GM12873 (cell line): ENCODE measurements at regions not wholly inside any gene's neighbourhood (a gene's known extent, or its start where the extent isn't known, plus 50 kb on each side); places are given as distances from the start of the nearest gene placed in this dataset.

ENCODE experiments used
- TF ChIP-seq, protein P1 (sequence below): IDR thresholded peaks from 2 replicates; pipeline ENCODE4 v1.5.1; 2012; ENCODE audit warnings: low read depth, mild to moderate bottlenecking, moderate library complexity, low read length, control low read depth; ENCODE audit not compliant: insufficient read depth; ENCODE audit errors: missing control alignments

DNA sequence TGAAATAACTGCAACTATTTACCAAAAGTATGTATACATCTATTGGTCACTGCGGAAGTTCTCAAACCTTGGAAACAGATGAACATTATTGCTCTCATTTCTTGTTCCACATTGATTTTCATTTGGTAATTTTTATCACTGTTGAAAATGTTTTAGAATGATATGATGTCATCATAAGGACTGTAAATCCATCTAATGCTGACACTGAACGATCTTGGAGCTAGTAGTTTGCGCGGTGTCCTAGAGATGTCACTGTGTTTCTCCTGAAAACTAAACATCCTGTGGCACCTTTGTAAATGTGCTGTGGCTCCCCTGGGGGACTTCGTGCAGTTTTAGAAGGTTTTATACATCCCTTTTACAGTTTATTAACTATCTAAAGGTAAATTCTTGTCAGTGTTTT, 73.5 kb downstream of the DNAJB9 start:
- TF ChIP-seq, protein P1, sequence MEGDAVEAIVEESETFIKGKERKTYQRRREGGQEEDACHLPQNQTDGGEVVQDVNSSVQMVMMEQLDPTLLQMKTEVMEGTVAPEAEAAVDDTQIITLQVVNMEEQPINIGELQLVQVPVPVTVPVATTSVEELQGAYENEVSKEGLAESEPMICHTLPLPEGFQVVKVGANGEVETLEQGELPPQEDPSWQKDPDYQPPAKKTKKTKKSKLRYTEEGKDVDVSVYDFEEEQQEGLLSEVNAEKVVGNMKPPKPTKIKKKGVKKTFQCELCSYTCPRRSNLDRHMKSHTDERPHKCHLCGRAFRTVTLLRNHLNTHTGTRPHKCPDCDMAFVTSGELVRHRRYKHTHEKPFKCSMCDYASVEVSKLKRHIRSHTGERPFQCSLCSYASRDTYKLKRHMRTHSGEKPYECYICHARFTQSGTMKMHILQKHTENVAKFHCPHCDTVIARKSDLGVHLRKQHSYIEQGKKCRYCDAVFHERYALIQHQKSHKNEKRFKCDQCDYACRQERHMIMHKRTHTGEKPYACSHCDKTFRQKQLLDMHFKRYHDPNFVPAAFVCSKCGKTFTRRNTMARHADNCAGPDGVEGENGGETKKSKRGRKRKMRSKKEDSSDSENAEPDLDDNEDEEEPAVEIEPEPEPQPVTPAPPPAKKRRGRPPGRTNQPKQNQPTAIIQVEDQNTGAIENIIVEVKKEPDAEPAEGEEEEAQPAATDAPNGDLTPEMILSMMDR = no peak

DNA sequence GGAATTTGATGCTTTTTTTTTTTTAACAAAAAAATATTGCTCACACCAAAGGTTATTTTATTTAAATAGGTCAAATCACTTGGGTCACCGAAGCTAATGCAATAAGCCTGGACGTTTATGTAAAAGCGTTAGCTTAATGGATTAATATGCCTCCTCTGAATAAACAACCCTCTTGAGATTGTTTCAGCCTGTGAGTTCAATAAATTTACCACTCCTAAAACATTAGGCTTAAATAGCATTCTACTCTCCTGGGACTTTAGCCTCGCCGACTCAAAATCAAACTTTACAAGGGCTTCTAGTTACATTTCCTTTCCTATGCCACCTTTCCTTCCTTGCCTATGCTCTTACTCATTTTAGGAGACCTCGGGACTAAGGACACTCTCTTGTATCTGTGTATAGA, 79.3 kb downstream of the DNAJB9 start:
- TF ChIP-seq, protein P1 = no peak

DNA sequence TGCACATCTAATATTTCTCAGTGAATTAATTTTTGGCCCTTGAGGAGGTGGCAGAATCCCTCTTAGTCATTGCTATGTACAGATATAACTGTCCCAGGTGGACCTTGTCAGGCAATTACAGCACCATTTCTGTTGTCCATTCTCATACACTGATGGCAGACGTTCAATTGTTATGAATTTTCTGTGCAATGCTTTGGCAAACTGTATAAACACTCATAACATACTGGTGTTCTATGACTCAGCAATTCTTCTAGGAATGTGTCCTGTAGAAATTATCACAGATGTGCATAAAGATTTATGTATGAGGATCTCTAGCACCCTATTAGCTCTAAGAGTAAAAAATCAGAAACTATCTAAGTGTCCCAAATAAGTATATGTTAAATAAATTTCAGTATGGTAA, 80.8 kb downstream of the DNAJB9 start:
- TF ChIP-seq, protein P1 = no peak

DNA sequence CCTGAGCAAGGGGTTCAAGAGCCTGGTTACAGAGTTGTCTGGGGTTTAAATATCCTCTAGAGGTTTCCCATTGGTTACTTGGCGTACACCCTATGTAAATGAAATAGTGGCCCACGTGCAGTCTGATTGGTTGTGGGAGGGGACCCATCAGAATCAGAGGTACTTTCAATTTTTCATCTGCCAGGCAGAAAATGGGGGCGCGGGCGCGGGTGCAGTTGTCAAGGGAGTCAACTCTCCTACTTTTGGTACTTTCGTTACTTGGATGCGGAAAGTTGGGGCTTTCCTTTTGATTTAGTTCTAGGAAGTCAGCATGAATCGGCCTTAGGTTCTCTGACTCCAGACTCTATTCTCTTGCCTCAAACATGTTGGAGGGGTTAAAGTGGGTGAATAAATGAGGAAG, 83.2 kb downstream of the DNAJB9 start:
- TF ChIP-seq, protein P1 = no peak

DNA sequence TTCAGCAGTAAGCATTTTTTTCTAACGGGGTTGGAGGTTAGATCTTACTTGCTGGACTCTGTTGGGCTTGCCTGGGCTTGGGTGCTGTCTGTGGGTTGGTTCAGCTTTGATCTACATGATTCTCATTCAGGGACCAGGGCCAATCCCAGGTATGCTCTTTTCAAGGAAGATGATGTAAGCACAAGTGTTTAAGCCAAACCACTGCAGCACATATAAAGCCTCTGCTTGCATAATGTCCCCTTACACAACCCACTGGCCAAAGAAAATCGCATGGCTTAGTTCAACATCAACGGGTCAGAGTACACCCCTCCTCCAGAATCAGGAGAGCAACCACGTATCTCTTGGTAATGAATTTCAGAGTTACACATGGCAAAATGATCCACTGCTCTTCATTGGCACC, 83.9 kb downstream of the DNAJB9 start:
- TF ChIP-seq, protein P1 = no peak

DNA sequence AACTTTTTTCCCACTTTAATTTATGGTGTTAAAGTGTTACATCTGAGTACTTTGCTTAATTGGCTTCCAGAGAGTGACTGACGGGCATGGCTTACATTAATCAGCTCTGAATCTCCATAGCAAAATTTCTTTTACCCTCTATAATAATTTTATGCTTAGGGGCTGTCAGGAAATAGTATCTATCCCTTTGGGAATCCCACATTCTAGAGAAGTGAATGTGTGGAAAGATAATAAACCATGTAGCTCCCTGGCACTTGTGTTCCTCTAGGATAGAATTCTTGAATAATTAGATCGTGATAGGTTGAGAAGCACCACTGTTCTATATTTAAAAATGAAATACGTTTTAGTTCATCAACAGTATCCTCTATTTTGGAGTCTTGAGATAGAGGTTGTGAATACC, 89.6 kb downstream of the DNAJB9 start:
- TF ChIP-seq, protein P1 = no peak

DNA sequence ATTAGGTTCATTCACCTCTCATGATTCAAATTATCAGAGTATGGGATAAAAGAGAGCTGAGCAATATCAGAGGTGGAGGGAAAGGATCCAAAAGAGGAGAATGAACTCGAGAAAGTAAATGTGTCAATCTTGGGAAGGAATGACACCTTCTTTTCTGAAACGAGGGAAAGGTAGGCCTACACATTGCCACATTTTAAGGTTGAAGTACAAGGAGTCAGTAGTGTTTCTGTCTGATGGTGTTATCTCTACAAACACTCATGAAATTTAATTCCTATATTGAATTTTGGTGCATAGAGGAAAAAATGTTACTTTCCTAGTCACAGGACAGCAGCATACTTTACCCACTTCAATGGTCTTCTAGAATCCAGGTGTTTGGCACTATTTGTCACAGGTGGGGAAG, 90.2 kb downstream of the DNAJB9 start:
- TF ChIP-seq, protein P1 = no peak

DNA sequence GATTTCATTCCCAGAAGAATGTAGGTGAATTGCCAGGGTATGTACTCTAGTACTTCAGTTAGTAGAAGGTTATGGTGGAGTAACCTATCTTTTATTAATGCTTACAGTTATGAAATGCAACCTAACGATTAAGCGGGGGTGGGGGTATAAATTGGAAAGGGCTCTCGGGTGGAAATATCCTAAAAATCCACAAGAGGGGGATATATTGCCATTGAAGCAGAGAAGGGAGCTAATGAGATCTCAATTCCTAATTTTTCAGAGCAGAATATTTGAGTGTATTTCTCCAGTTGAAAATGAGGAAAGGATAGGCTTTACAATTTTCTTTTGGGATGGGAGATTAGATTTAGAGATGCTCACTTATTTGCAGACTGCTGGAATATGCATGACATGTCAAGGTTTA, 90.8 kb downstream of the DNAJB9 start:
- TF ChIP-seq, protein P1 = peak; percentile 7
